ENCODE measurements at regions not wholly inside any gene's neighbourhood (a gene's known extent, or its start where the extent isn't known, plus 50 kb on each side); places are given as distances from the start of the nearest gene placed in this dataset.

GRCh38 chr13:102487330-102487729 is 85.5 kb upstream of the FGF14 start:
- DNase-seq (no peak), ATAC-seq (ENCODE audit: low read depth) (no peak)
- H3K4ac ChIP-seq (ENCODE audit: low read depth, low read length): no peak overlapping the region
- 0% methylated on average over 1 of the region's 2 CpGs; no CpG with 5 or more reads in 1 of the 2 experiments for WGBS, 2 experiments (ENCODE audit: extremely low coverage in 2 of 2, insufficient read length in 1 of 2)
- no peak overlapping the region for H2AFZ ChIP-seq (replicated peaks; ENCODE audit: low read length, poor library complexity)
- no peak overlapping the region for H2BK5ac ChIP-seq (ENCODE audit: low read depth, low read length, poor library complexity, severe bottlenecking)
- H3K23ac ChIP-seq (ENCODE audit: low read depth, low read length): no peak overlapping the region
- no peak overlapping the region for H3K9ac ChIP-seq (ENCODE audit: low read depth, low read length)
- TF ChIP-seq CEBPB (IDR thresholded peaks at IDR 0.05; ENCODE audit: low read depth, low read length): no peak
- TF ChIP-seq USF2 (IDR thresholded peaks at IDR 0.05; ENCODE audit: low read depth, low read length): no peak
- TF ChIP-seq NFE2L2 (IDR thresholded peaks at IDR 0.05; ENCODE audit: low read depth, low read length): no peak
- no peak overlapping the region for H2AK5ac ChIP-seq (ENCODE audit: low read depth, low read length)
- ChIA-PET POLR2A (ENCODE audit: unreplicated experiment) (no interaction called here), CTCF (no interaction called here)
- H2AK9ac ChIP-seq (replicated peaks; ENCODE audit: low read depth, low read length, poor library complexity): no peak overlapping the region
- dilution Hi-C loops (cut with HindIII; ENCODE audit: low sequenced_read_pairs, unreplicated experiment): no loop called here
- no peaks in the 10 kb centered on the region for H3K36me3 ChIP-seq (ENCODE audit: control insufficient read depth, insufficient read depth, low read length)
- H3K9me1 ChIP-seq (ENCODE audit: insufficient read depth, low read length): no peaks in the 10 kb centered on the region
- no peak overlapping the region for H2BK15ac ChIP-seq (ENCODE audit: low read depth, low read length)
- no peaks in the 10 kb centered on the region for H4K20me1 ChIP-seq (ENCODE audit: insufficient read depth, low read length)
- no peaks in the 10 kb centered on the region for H3K9me3 ChIP-seq (ENCODE audit: control insufficient read depth, insufficient read depth, low read length)
- no peak overlapping the region for H3K14ac ChIP-seq (replicated peaks; ENCODE audit: low read depth, low read length)
- H2BK20ac ChIP-seq (ENCODE audit: low read depth, low read length): no peak overlapping the region
- no peak overlapping the region for H2BK120ac ChIP-seq (ENCODE audit: low read depth, low read length)
- in situ Hi-C loops (cut with MboI; ENCODE audit: low sequenced_read_pairs): no loop called here
- H3K4me1 ChIP-seq (ENCODE audit: control insufficient read depth, insufficient read depth, low read length): no peaks in the 10 kb centered on the region
- no peak overlapping the region for H3K4me3 ChIP-seq (ENCODE audit: insufficient read depth, low read depth, low read length)
- H3K18ac ChIP-seq (ENCODE audit: low read depth, low read length): no peak overlapping the region
- BruUV-seq (replicated peaks): no TSS peak
- H3K56ac ChIP-seq (ENCODE audit: extremely low read depth, insufficient read depth, low read length): no peak overlapping the region
- H4K8ac ChIP-seq (ENCODE audit: low read depth in 2 of 2, low read length in 2 of 2): no peak overlapping the region
- no peaks in the 10 kb centered on the region for H3K79me1 ChIP-seq (ENCODE audit: low read depth in 1 of 2, low read length in 2 of 2)
- H3K27me3 ChIP-seq (ENCODE audit: control insufficient read depth, insufficient read depth, low read length): no peaks in the 10 kb centered on the region
- no peak overlapping the region for H3K27ac ChIP-seq (ENCODE audit: insufficient read depth, low read length)
- H3K4me2 ChIP-seq (ENCODE audit: low read depth, low read length): no peak overlapping the region
- no peak overlapping the region for H4K5ac ChIP-seq (ENCODE audit: low read depth, low read length)
- intact Hi-C loops (cut with micrococcal nuclease): no loop called here
- no peak overlapping the region for H4K91ac ChIP-seq (ENCODE audit: insufficient read depth, low read depth, low read length)

Data from IMR-90 (cell line).